H9 (cell line): ENCODE measurements at regions not wholly inside any gene's neighbourhood (a gene's known extent, or its start where the extent isn't known, plus 50 kb on each side); places are given as distances from the start of the nearest gene placed in this dataset.

Experiments used
- DNase-seq: peaks from one replicate; pipeline ENCODE4 v3.0.0-alpha.2; 2017
- H2AFZ ChIP-seq: one replicate; pipeline ENCODE4 v1.6.1; 2013; ENCODE audit warnings: mild to moderate bottlenecking, low read length, control low read depth, moderate library complexity
- H2AK5ac ChIP-seq: 2 replicates; pipeline ENCODE4 v1.6.1; 2013; ENCODE audit warnings: low read length, control low read depth, mixed read lengths; ENCODE audit not compliant: insufficient read length
- H2BK120ac ChIP-seq: one replicate; pipeline ENCODE4 v1.6.1; 2013; ENCODE audit warnings: low read depth, mild to moderate bottlenecking, low read length, control low read depth, inconsistent platforms; ENCODE audit not compliant: poor library complexity, severe bottlenecking
- H2BK12ac ChIP-seq: 2 replicates; pipeline ENCODE4 v1.6.1; 2013; ENCODE audit warnings: low read length, control low read depth, mixed read lengths, low read depth; ENCODE audit not compliant: insufficient read length
- H2BK15ac ChIP-seq: 2 replicates; pipeline ENCODE4 v1.6.1; 2013; ENCODE audit warnings: low read depth, low read length, control low read depth
- H2BK20ac ChIP-seq: one replicate; pipeline ENCODE4 v1.6.1; 2013; ENCODE audit warnings: low read depth, mild to moderate bottlenecking, low read length, control low read depth, inconsistent platforms; ENCODE audit not compliant: poor library complexity, severe bottlenecking
- H2BK5ac ChIP-seq: 2 replicates; pipeline ENCODE4 v1.6.1; 2013; ENCODE audit warnings: low read length, control low read depth, mixed read lengths; ENCODE audit not compliant: insufficient read length
- H3K14ac ChIP-seq: 2 replicates; pipeline ENCODE4 v1.6.1; 2013; ENCODE audit warnings: low read length, control low read depth; ENCODE audit not compliant: insufficient read depth
- H3K18ac ChIP-seq: 2 replicates; pipeline ENCODE4 v1.6.1; 2013; ENCODE audit warnings: low read depth, mild to moderate bottlenecking, mixed read lengths, low read length, control low read depth; ENCODE audit not compliant: insufficient read length
- H3K23ac ChIP-seq: 2 replicates; pipeline ENCODE4 v1.6.1; 2013; ENCODE audit warnings: low read length, control low read depth, mixed read lengths, low read depth; ENCODE audit not compliant: insufficient read length
- H3K23me2 ChIP-seq: 2 replicates; pipeline ENCODE4 v1.6.1; 2013; ENCODE audit warnings: low read depth, mild to moderate bottlenecking, mixed read lengths, low read length, control low read depth; ENCODE audit not compliant: insufficient read length, poor library complexity, severe bottlenecking
- H3K27ac ChIP-seq: 2 replicates; pipeline ENCODE4 v1.5.1; 2013; ENCODE audit warnings: low read length, control low read depth, mixed read lengths, low read depth; ENCODE audit not compliant: insufficient read length
- H3K27me3 ChIP-seq: 2 replicates; pipeline ENCODE4 v1.6.1; 2013; ENCODE audit warnings: low read length, control low read depth, inconsistent platforms; ENCODE audit not compliant: insufficient read depth
- H3K4ac ChIP-seq: 2 replicates; pipeline ENCODE4 v1.6.1; 2013; ENCODE audit warnings: low read depth, mild to moderate bottlenecking, control low read depth, inconsistent platforms, low read length, moderate library complexity
- H3K4me1 ChIP-seq: 2 replicates; pipeline ENCODE4 v1.6.1; 2013; ENCODE audit warnings: low read length, control low read depth, inconsistent platforms; ENCODE audit not compliant: insufficient read depth
- H3K4me2 ChIP-seq: 2 replicates; pipeline ENCODE4 v1.6.1; 2013; ENCODE audit warnings: low read length, control low read depth, mixed read lengths; ENCODE audit not compliant: insufficient read length, insufficient read depth
- H3K56ac ChIP-seq: 2 replicates; pipeline ENCODE4 v1.6.1; 2013; ENCODE audit warnings: low read depth, mild to moderate bottlenecking, mixed read lengths, low read length, control low read depth; ENCODE audit not compliant: insufficient read length
- H3K79me1 ChIP-seq: 2 replicates; pipeline ENCODE4 v1.6.1; 2013; ENCODE audit warnings: low read depth, mild to moderate bottlenecking, moderate library complexity, low read length, control low read depth, inconsistent platforms; ENCODE audit not compliant: insufficient read depth, poor library complexity, severe bottlenecking
- H3K79me2 ChIP-seq: 2 replicates; pipeline ENCODE4 v1.6.1; 2013; ENCODE audit warnings: low read length, control low read depth, inconsistent platforms; ENCODE audit not compliant: insufficient read depth
- H3K9ac ChIP-seq: 2 replicates; pipeline ENCODE4 v1.6.1; 2013; ENCODE audit warnings: low read length, control low read depth, mixed read lengths; ENCODE audit not compliant: insufficient read length; ENCODE audit errors: extremely low read depth
- H3K9me3 ChIP-seq: one replicate; pipeline ENCODE4 v1.6.1; 2013; ENCODE audit warnings: low read depth, low read length, inconsistent platforms; ENCODE audit not compliant: control insufficient read depth
- H3T11ph ChIP-seq: one replicate; pipeline ENCODE4 v1.6.1; 2013; ENCODE audit warnings: mild to moderate bottlenecking, low read length, control low read depth, inconsistent platforms
- H4K20me1 ChIP-seq: one replicate; pipeline ENCODE4 v1.6.1; 2013; ENCODE audit not compliant: control insufficient read depth, insufficient read length, insufficient read depth
- H4K5ac ChIP-seq: 2 replicates; pipeline ENCODE4 v1.6.1; 2013; ENCODE audit warnings: low read depth, mild to moderate bottlenecking, mixed read lengths, low read length, control low read depth; ENCODE audit not compliant: insufficient read length
- H4K8ac ChIP-seq: replicated peaks from 2 replicates; pipeline ENCODE4 v1.6.1; 2013; ENCODE audit warnings: low read length, control low read depth, mixed read lengths, low read depth; ENCODE audit not compliant: insufficient read length
- H4K91ac ChIP-seq: 2 replicates; pipeline ENCODE4 v1.6.1; 2013; ENCODE audit warnings: low read depth, mild to moderate bottlenecking, moderate library complexity, mixed read lengths, low read length, control low read depth; ENCODE audit not compliant: insufficient read length
- H3K27ac Mint-ChIP-seq, 3 experiments: 2 replicates in 2 of 3; 3 replicates in 1 of 3; pipeline ENCODE4 v1.8.0; 2020 to 2021; ENCODE audit warnings: mixed read lengths in 3 of 3, mild to moderate bottlenecking in 1 of 3, moderate library complexity in 1 of 3
- H3K27me3 Mint-ChIP-seq: 2 replicates; pipeline ENCODE4 v1.8.0; 2021; ENCODE audit warnings: low read depth, mild to moderate bottlenecking, moderate library complexity, mixed read lengths
- H3K36me3 Mint-ChIP-seq, 3 experiments: 2 replicates in 2 of 3; 3 replicates in 1 of 3; pipeline ENCODE4 v1.8.0; 2020 to 2021; ENCODE audit warnings: low read depth in 3 of 3, mixed read lengths in 3 of 3; ENCODE audit not compliant: insufficient read depth in 1 of 3
- H3K4me1 Mint-ChIP-seq, 2 experiments: 2 replicates each; pipeline ENCODE4 v1.8.0; 2020; ENCODE audit warnings: mixed read lengths in 2 of 2
- H3K4me3 Mint-ChIP-seq, 2 experiments: 2 replicates in 1 of 2; 3 replicates in 1 of 2; pipeline ENCODE4 v1.8.0; 2020 to 2021; ENCODE audit warnings: mild to moderate bottlenecking in 2 of 2, mixed read lengths in 2 of 2, moderate library complexity in 1 of 2
- H3K9me3 Mint-ChIP-seq, 2 experiments: 2 replicates in 1 of 2; 3 replicates in 1 of 2; pipeline ENCODE4 v1.8.0; 2020; ENCODE audit warnings: mild to moderate bottlenecking in 2 of 2, mixed read lengths in 2 of 2, moderate library complexity in 1 of 2
- WGBS: extraction: QIAGEN DNeasy Blood & Tissue Kit; methylation state at CpG from one replicate; pipeline ENCODE4 v1.1.7; 2013; ENCODE audit warnings: missing lambda C conversion rate, low lambda C conversion rate, mixed read lengths; ENCODE audit not compliant: insufficient read length; ENCODE audit errors: extremely low coverage; 5-methylcytosine and 5-hydroxymethylcytosine counted together
- TF ChIP-seq, protein P1 (sequence below): fragments of 200-600 bp; sonication (generic); conservative IDR thresholded peaks from 3 replicates; pipeline ENCODE4 v1.8.0; 2021; ENCODE audit warnings: antibody characterized with exemption, mild to moderate bottlenecking

- Histone ChIP-seq H3K14ac (no peak overlapping the region), H3K56ac (no peak overlapping the region), H3K79me2 (no peaks in the 10 kb centered on the region), H2AK5ac (no peak overlapping the region), H4K5ac (no peak overlapping the region), H3K4me1 (no peaks in the 10 kb centered on the region), H3K23ac (no peak overlapping the region), H3K18ac (no peak overlapping the region), H3K9me3 (no peaks in the 10 kb centered on the region), H3K4me2 (no peak overlapping the region), H4K8ac (no peak overlapping the region), H2BK15ac (no peak overlapping the region), H3K27me3 (no peaks in the 10 kb centered on the region), H3K79me1 (no peaks in the 10 kb centered on the region), H2BK20ac (no peak overlapping the region), H4K20me1 (no peaks in the 10 kb centered on the region), H2BK12ac (no peak overlapping the region), H4K91ac (no peak overlapping the region), H3K27ac (no peak overlapping the region), H2BK120ac (no peak overlapping the region), H2BK5ac (no peak overlapping the region), H3K4ac (no peak overlapping the region), H3K9ac (no peak overlapping the region), H3T11ph (no peak overlapping the region), H2AFZ (peak overlapping the region; percentile 73), H3K23me2 (no peaks in the 10 kb centered on the region)
- no peak for DNase-seq
- H3K36me3 Mint-ChIP-seq: no peaks in the 10 kb centered on the region
- H3K27ac Mint-ChIP-seq: peak overlapping the region in 1 of 3 experiments; percentile 45; a peak in 1 of 7 replicates
- TF ChIP-seq, protein P1, sequence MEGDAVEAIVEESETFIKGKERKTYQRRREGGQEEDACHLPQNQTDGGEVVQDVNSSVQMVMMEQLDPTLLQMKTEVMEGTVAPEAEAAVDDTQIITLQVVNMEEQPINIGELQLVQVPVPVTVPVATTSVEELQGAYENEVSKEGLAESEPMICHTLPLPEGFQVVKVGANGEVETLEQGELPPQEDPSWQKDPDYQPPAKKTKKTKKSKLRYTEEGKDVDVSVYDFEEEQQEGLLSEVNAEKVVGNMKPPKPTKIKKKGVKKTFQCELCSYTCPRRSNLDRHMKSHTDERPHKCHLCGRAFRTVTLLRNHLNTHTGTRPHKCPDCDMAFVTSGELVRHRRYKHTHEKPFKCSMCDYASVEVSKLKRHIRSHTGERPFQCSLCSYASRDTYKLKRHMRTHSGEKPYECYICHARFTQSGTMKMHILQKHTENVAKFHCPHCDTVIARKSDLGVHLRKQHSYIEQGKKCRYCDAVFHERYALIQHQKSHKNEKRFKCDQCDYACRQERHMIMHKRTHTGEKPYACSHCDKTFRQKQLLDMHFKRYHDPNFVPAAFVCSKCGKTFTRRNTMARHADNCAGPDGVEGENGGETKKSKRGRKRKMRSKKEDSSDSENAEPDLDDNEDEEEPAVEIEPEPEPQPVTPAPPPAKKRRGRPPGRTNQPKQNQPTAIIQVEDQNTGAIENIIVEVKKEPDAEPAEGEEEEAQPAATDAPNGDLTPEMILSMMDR: no peak
- H3K27me3 Mint-ChIP-seq: no peaks in the 10 kb centered on the region
- WGBS: no CpG with 5 or more reads among the region's 1 CpG
- no peak overlapping the region for H3K4me3 Mint-ChIP-seq
- no peaks in the 10 kb centered on the region for H3K9me3 Mint-ChIP-seq
- peaks cover 0 to 4% of the 10 kb centered on the region in 2 experiments; a peak in 2 of 4 replicates for H3K4me1 Mint-ChIP-seq
Observed at GRCh38 chr21:16342932-16343331, 613.1 kb downstream of the USP25 start.
